GM12873 (cell line): ENCODE measurements at regions not wholly inside any gene's neighbourhood (a gene's known extent, or its start where the extent isn't known, plus 50 kb on each side); places are given as distances from the start of the nearest gene placed in this dataset.

Experiments
- TF ChIP-seq, protein P1 (sequence below): IDR thresholded peaks from 2 replicates; pipeline ENCODE4 v1.5.1; 2012; ENCODE audit warnings: low read depth, mild to moderate bottlenecking, moderate library complexity, low read length, control low read depth; ENCODE audit not compliant: insufficient read depth; ENCODE audit errors: missing control alignments

DNA sequence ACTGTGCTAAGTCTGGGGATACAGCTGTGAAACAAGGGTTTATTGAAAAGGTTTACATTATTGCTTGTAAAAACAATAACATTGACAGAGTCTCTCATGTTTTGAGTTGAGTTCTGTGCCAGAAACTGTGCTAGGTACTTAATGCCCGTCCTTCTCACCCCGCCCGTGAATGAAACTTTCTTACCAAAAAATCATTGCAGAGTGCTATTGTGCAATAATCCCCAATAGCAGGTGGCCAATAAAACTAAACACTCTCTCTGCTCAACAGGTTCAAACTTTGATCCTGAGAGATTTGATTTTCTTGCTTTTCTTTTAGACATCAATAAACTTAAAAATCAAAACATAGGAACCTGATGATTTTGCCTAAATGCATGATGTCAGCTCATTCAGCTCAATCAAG, 441.6 kb downstream of the HAPSTR1 start:
- TF ChIP-seq, protein P1, sequence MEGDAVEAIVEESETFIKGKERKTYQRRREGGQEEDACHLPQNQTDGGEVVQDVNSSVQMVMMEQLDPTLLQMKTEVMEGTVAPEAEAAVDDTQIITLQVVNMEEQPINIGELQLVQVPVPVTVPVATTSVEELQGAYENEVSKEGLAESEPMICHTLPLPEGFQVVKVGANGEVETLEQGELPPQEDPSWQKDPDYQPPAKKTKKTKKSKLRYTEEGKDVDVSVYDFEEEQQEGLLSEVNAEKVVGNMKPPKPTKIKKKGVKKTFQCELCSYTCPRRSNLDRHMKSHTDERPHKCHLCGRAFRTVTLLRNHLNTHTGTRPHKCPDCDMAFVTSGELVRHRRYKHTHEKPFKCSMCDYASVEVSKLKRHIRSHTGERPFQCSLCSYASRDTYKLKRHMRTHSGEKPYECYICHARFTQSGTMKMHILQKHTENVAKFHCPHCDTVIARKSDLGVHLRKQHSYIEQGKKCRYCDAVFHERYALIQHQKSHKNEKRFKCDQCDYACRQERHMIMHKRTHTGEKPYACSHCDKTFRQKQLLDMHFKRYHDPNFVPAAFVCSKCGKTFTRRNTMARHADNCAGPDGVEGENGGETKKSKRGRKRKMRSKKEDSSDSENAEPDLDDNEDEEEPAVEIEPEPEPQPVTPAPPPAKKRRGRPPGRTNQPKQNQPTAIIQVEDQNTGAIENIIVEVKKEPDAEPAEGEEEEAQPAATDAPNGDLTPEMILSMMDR, result no peak

DNA sequence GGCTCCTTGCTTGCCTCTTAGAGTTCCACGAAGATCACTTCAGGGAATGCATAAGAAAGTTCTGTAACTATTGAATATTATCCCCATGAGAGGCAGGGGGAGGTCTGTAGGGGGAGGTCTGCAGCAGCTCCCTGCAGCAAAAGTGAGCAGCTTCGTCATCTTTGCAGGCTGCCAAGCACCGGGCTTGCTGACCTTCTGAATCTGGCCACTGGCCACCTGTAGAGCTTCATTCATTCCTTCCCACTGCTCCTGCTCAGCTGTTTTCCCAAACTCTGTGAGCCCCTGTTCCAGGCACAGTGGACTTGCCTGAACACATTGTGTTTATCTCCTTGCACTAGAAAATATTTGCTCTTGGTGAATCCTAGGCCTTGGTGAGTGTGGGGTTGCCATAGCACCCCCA, 443.3 kb downstream of the HAPSTR1 start:
- TF ChIP-seq, protein P1, result no peak

DNA sequence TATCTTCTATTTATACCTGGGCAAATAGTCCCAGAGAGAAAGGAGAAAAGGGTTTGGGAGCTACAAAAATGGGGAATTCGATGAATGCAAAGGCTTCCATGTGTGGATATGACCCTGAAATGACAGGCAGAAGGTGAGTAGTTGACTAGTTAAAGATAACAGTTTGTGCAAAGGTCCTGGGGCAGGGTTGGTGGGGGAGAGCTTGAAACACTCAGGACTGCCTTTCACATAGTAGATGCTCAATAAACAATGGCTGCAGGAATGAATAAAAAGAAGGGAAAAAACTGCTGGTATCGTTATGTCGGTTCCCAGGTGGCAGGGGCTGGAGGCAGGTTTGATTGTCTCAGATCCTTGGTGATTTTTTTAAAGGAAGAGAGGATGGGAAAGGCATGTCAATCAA, 445.5 kb downstream of the HAPSTR1 start:
- TF ChIP-seq, protein P1, result no peak

GRCh38 chr16:9539346-9539745, 447.9 kb downstream of the HAPSTR1 start:
- TF ChIP-seq, protein P1, result no peak

DNA sequence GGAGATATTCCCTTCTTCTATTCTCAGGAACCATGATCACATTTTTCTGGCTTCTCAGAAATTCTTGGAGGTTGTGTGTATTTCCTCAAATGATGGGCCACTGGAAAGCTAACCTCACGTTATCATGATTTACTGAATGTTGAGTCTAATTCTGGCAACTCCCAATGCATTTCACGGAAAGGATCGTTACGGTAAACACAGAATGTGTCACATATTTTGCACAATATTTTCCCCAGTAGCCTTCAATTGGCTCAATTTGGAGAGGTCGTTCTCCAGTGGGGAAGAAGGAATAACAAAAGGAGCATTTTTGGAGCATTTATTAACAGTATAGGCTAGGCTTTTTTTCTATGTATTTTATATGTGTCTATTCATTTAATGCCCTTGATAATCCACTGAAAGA, 450.3 kb downstream of the HAPSTR1 start:
- TF ChIP-seq, protein P1, result no peak

GRCh38 chr16:9542165-9542755, 450.8 kb downstream of the HAPSTR1 start:
- TF ChIP-seq, protein P1, result no peak

DNA sequence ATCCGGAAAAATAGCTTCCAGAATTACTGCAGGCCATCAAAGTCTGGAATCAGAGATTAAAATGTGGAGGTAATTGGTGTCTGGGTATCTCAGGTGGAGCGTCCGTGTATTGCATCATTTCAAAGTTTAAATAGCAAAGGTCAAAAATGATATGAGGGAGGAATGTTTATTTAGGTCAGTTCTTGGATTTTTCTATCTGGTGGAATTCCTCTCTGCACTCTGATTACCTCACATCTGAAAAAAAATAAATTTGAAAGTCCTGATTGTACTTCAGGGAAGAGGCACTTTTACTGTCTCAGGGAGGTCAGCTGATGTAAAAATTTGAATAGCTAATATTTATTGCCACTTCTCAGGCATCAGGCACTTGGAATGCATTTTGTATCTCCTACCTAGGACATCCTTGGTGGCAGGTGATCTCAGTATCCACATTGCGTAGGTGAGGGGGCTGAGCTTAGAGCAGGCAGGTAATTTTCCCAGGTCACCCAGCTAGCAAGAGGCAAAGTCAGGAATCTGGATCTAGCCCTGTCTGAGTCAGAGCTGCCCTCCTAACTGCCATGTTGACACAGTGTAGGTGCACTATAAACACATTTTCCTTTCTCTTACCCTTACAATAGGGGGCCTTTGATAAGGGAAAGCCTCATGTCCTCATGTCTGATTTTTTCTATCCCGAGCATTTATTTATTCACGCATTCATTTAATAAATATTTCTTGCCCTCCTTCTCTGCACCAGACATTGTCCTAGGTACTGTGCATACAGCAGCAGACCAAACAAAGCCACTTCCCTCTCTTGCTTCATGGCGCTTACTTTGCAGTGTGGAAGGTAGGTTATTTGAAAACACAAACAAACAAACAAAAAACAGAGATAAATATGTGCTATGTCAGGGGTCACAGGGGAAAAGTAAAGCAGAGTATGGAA, 454.3 kb downstream of the HAPSTR1 start:
- TF ChIP-seq, protein P1, result no peak
